ENCODE measurements at regions not wholly inside any gene's neighbourhood (a gene's known extent, or its start where the extent isn't known, plus 50 kb on each side); places are given as distances from the start of the nearest gene placed in this dataset.

DNA sequence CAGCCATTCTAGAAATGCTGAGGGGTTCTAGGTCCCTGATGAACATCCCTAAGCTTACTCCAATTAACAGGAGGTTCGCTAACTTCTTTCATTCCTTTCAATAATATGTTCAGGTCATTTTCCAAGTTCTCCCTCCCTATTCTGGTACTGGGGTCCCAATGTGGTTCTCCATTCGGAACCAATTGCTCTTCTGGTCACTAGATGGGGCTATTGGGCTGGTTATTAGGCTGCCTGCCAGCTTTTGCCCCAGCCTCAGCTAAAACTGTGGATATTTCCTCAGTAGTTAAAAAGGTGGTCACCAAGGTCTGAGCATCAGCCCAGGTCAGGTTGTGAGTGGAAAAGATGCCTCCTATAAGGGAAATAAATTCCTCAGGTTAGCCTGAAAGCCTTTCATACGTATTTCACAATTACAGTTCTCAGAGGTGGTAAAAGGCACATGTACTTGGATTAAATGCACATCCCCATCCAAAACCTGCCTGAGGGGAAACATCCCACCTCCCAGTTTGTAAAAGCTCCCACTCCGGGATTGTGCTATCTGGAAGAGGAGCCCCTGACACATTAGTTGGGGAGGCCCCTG lies 161.1 kb upstream of the CCDC179 start:
- peaks cover 5 to 11% of the 10 kb centered on the region in 2 experiments for H3K27me3 ChIP-seq (ENCODE audit: control insufficient read depth in 1 of 2, insufficient read depth in 1 of 2, low read length in 2 of 2)

DNA sequence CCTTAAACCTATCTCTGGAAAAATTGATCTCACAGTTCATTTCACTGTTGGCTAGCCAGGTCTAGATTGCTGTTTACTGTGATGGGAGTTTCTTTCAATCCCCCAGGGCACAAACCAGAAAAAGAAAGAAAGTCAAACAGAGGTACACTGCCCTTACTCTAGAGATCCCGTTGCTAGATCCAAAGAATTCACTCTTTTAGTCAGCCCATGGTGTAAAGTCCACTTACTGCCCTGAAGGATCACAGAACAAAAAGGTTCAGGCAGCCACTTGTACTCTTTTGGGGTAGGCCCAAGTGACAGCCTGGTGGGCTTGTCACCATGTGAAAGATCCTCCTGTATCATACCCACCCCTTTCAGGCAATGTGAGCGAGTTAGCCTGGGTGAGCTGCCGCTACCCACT lies 162.6 kb upstream of the CCDC179 start:
- Histone ChIP-seq H3K18ac (ENCODE audit: low read depth in 1 of 2, low read length in 2 of 2) (no peak overlapping the region), H3K14ac (ENCODE audit: low read length in 2 of 2) (no peak overlapping the region), H4K8ac (ENCODE audit: low read length) (no peak overlapping the region), H3K23ac (ENCODE audit: low read length in 2 of 2) (peak overlapping the region in 1 of 2 experiments; percentile 23), H3K9me3 (ENCODE audit: control insufficient read depth, low read length) (no peaks in the 10 kb centered on the region), H2AK5ac (ENCODE audit: low read length, severe bottlenecking) (no peak overlapping the region), H2BK15ac (ENCODE audit: low read depth, poor library complexity, severe bottlenecking) (no peak overlapping the region), H2BK120ac (ENCODE audit: low read depth, low read length) (no peak overlapping the region), H3K27ac (ENCODE audit: low read length, poor library complexity, severe bottlenecking) (no peak overlapping the region), H2AFZ (ENCODE audit: low read depth, low read length) (no peak overlapping the region), H3K79me1 (replicated peaks; ENCODE audit: low read length, poor library complexity, severe bottlenecking) (no peaks in the 10 kb centered on the region), H3K4me1 (ENCODE audit: control insufficient read depth, insufficient read depth, low read depth, low read length) (no peaks in the 10 kb centered on the region), H2BK5ac (ENCODE audit: low read depth, low read length, poor library complexity, severe bottlenecking) (no peak overlapping the region), H3K27me3 (ENCODE audit: control insufficient read depth in 1 of 2, insufficient read depth in 1 of 2, low read length in 2 of 2) (peaks cover 5 to 11% of the 10 kb centered on the region in 2 experiments), H3K9ac (ENCODE audit: low read length) (no peak overlapping the region), H3K4ac (ENCODE audit: low read depth in 1 of 2, low read length in 2 of 2) (no peak overlapping the region), H2BK12ac (ENCODE audit: low read length in 2 of 2) (no peak overlapping the region), H4K91ac (ENCODE audit: low read length) (no peak overlapping the region), H3K4me3 (ENCODE audit: insufficient read depth in 1 of 2, low read depth in 1 of 2, low read length in 2 of 2) (no peak overlapping the region), H3K36me3 (ENCODE audit: control insufficient read depth in 1 of 2, insufficient read depth in 2 of 2, low read depth in 1 of 2, low read length in 2 of 2) (no peaks in the 10 kb centered on the region), H3K4me2 (ENCODE audit: low read length, poor library complexity, severe bottlenecking) (no peak overlapping the region)
- no peak for DNase-seq
- WGBS = 94% methylated on average over 3 of the region's 3 CpGs

More for the DNA sequence above, 161.1 kb upstream of the CCDC179 start:
- H3K36me3 ChIP-seq (ENCODE audit: control insufficient read depth in 1 of 2, insufficient read depth in 2 of 2, low read depth in 1 of 2, low read length in 2 of 2) = no peaks in the 10 kb centered on the region
- 16% methylated on average over 3 of the region's 4 CpGs for WGBS
- peak; percentile 45 for DNase-seq
- H3K4ac ChIP-seq (ENCODE audit: low read depth in 1 of 2, low read length in 2 of 2) = no peak overlapping the region
- no peak overlapping the region for H2AFZ ChIP-seq (ENCODE audit: low read depth, low read length)
- H3K23ac ChIP-seq (ENCODE audit: low read length in 2 of 2) = no peak overlapping the region
- no peak overlapping the region for H2BK5ac ChIP-seq (ENCODE audit: low read depth, low read length, poor library complexity, severe bottlenecking)
- no peak overlapping the region for H4K91ac ChIP-seq (ENCODE audit: low read length)
- no peaks in the 10 kb centered on the region for H3K79me1 ChIP-seq (replicated peaks; ENCODE audit: low read length, poor library complexity, severe bottlenecking)
- H3K4me2 ChIP-seq (ENCODE audit: low read length, poor library complexity, severe bottlenecking) = no peak overlapping the region
- no peaks in the 10 kb centered on the region for H3K9me3 ChIP-seq (ENCODE audit: control insufficient read depth, low read length)
- no peaks in the 10 kb centered on the region for H3K4me1 ChIP-seq (ENCODE audit: control insufficient read depth, insufficient read depth, low read depth, low read length)
- H3K27ac ChIP-seq (ENCODE audit: low read length, poor library complexity, severe bottlenecking) = no peak overlapping the region
- no peak overlapping the region for H3K4me3 ChIP-seq (ENCODE audit: insufficient read depth in 1 of 2, low read depth in 1 of 2, low read length in 2 of 2)
- H4K8ac ChIP-seq (ENCODE audit: low read length) = no peak overlapping the region
- H2BK15ac ChIP-seq (ENCODE audit: low read depth, poor library complexity, severe bottlenecking) = no peak overlapping the region
- H2BK120ac ChIP-seq (ENCODE audit: low read depth, low read length) = no peak overlapping the region
- H3K14ac ChIP-seq (ENCODE audit: low read length in 2 of 2) = no peak overlapping the region
- no peak overlapping the region for H3K9ac ChIP-seq (ENCODE audit: low read length)
- no peak overlapping the region for H3K18ac ChIP-seq (ENCODE audit: low read depth in 1 of 2, low read length in 2 of 2)
- no peak overlapping the region for H2AK5ac ChIP-seq (ENCODE audit: low read length, severe bottlenecking)
- H2BK12ac ChIP-seq (ENCODE audit: low read length in 2 of 2) = no peak overlapping the region

- Histone ChIP-seq H2BK120ac (ENCODE audit: low read depth, low read length) (no peak overlapping the region), H3K4ac (ENCODE audit: low read depth in 1 of 2, low read length in 2 of 2) (no peak overlapping the region)
- 90% methylated on average over 1 of the region's 2 CpGs for WGBS
Observed at GRCh38 chr11:23023319-23023718, 163.0 kb upstream of the CCDC179 start.

DNA sequence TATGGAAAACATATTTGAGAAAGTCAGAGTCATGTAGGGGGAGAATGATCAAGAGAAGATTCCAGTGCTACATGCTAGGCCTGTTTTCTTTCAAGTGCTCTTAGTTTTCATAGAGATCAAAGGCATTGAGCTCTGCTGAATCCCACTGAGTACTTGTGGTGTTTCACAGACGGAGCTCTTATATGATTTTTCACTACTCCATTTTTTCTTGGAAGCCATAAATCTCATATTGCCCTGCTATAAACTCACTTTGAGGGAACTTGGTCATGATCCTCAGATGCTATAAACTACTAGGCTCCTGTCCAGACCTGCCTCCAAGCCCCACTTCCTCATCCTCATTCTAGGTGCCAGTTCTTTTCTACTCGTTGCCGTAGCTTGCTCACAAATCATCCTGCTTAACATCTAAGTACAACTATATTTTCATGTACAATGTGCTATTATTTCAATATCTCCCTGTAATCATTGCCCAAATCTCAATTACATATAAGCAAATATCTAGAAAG lies 180.8 kb upstream of the CCDC179 start:
- Histone ChIP-seq H3K27ac (ENCODE audit: low read length, poor library complexity, severe bottlenecking) (no peak overlapping the region), H3K14ac (ENCODE audit: low read length in 2 of 2) (no peak overlapping the region), H2BK5ac (ENCODE audit: low read depth, low read length, poor library complexity, severe bottlenecking) (no peak overlapping the region), H3K36me3 (ENCODE audit: control insufficient read depth in 1 of 2, insufficient read depth in 2 of 2, low read depth in 1 of 2, low read length in 2 of 2) (no peaks in the 10 kb centered on the region), H2BK12ac (ENCODE audit: low read length in 2 of 2) (no peak overlapping the region), H2AK5ac (ENCODE audit: low read length, severe bottlenecking) (no peak overlapping the region), H3K9me3 (ENCODE audit: control insufficient read depth, low read length) (no peaks in the 10 kb centered on the region), H3K4me1 (ENCODE audit: control insufficient read depth, insufficient read depth, low read depth, low read length) (no peaks in the 10 kb centered on the region), H3K9ac (ENCODE audit: low read length) (no peak overlapping the region), H3K18ac (ENCODE audit: low read depth in 1 of 2, low read length in 2 of 2) (no peak overlapping the region), H2BK15ac (ENCODE audit: low read depth, poor library complexity, severe bottlenecking) (no peak overlapping the region), H2AFZ (ENCODE audit: low read depth, low read length) (no peak overlapping the region), H3K4ac (ENCODE audit: low read depth in 1 of 2, low read length in 2 of 2) (no peak overlapping the region), H3K4me2 (ENCODE audit: low read length, poor library complexity, severe bottlenecking) (no peak overlapping the region), H2BK120ac (ENCODE audit: low read depth, low read length) (no peak overlapping the region), H4K8ac (ENCODE audit: low read length) (no peak overlapping the region), H3K79me1 (replicated peaks; ENCODE audit: low read length, poor library complexity, severe bottlenecking) (no peaks in the 10 kb centered on the region), H3K23ac (ENCODE audit: low read length in 2 of 2) (no peak overlapping the region), H4K91ac (ENCODE audit: low read length) (no peak overlapping the region), H3K27me3 (ENCODE audit: control insufficient read depth in 1 of 2, insufficient read depth in 1 of 2, low read length in 2 of 2) (no peaks in the 10 kb centered on the region), H3K4me3 (ENCODE audit: insufficient read depth in 1 of 2, low read depth in 1 of 2, low read length in 2 of 2) (no peak overlapping the region)
- WGBS = 38% methylated on average over 3 of the region's 3 CpGs
- no peak for DNase-seq

More at GRCh38 chr11:23023319-23023718, 163.0 kb upstream of the CCDC179 start:
- H3K36me3 ChIP-seq (ENCODE audit: control insufficient read depth in 1 of 2, insufficient read depth in 2 of 2, low read depth in 1 of 2, low read length in 2 of 2) = no peaks in the 10 kb centered on the region
- H2BK12ac ChIP-seq (ENCODE audit: low read length in 2 of 2) = no peak overlapping the region
- no peak overlapping the region for H2AK5ac ChIP-seq (ENCODE audit: low read length, severe bottlenecking)
- H3K9me3 ChIP-seq (ENCODE audit: control insufficient read depth, low read length) = no peaks in the 10 kb centered on the region
- no peak overlapping the region for H4K8ac ChIP-seq (ENCODE audit: low read length)
- H3K14ac ChIP-seq (ENCODE audit: low read length in 2 of 2) = no peak overlapping the region
- no peaks in the 10 kb centered on the region for H3K79me1 ChIP-seq (replicated peaks; ENCODE audit: low read length, poor library complexity, severe bottlenecking)
- no peak overlapping the region for H4K91ac ChIP-seq (ENCODE audit: low read length)
- no peak overlapping the region for H3K23ac ChIP-seq (ENCODE audit: low read length in 2 of 2)
- H3K18ac ChIP-seq (ENCODE audit: low read depth in 1 of 2, low read length in 2 of 2) = no peak overlapping the region
- no peak overlapping the region for H3K4me2 ChIP-seq (ENCODE audit: low read length, poor library complexity, severe bottlenecking)
- H3K9ac ChIP-seq (ENCODE audit: low read length) = no peak overlapping the region
- H2BK5ac ChIP-seq (ENCODE audit: low read depth, low read length, poor library complexity, severe bottlenecking) = no peak overlapping the region
- no peak overlapping the region for H3K27ac ChIP-seq (ENCODE audit: low read length, poor library complexity, severe bottlenecking)
- no peaks in the 10 kb centered on the region for H3K4me1 ChIP-seq (ENCODE audit: control insufficient read depth, insufficient read depth, low read depth, low read length)
- no peak overlapping the region for H2AFZ ChIP-seq (ENCODE audit: low read depth, low read length)
- H3K4me3 ChIP-seq (ENCODE audit: insufficient read depth in 1 of 2, low read depth in 1 of 2, low read length in 2 of 2) = no peak overlapping the region
- H3K27me3 ChIP-seq (ENCODE audit: control insufficient read depth in 1 of 2, insufficient read depth in 1 of 2, low read length in 2 of 2) = peaks cover 5 to 11% of the 10 kb centered on the region in 2 experiments
- DNase-seq = no peak
- no peak overlapping the region for H2BK15ac ChIP-seq (ENCODE audit: low read depth, poor library complexity, severe bottlenecking)
